ENCODE measurements at regions not wholly inside any gene's neighbourhood (a gene's known extent, or its start where the extent isn't known, plus 50 kb on each side); places are given as distances from the start of the nearest gene placed in this dataset.
A peak's percentile ranks its signal among the peaks of the same experiment; 100 is the strongest.

DNA sequence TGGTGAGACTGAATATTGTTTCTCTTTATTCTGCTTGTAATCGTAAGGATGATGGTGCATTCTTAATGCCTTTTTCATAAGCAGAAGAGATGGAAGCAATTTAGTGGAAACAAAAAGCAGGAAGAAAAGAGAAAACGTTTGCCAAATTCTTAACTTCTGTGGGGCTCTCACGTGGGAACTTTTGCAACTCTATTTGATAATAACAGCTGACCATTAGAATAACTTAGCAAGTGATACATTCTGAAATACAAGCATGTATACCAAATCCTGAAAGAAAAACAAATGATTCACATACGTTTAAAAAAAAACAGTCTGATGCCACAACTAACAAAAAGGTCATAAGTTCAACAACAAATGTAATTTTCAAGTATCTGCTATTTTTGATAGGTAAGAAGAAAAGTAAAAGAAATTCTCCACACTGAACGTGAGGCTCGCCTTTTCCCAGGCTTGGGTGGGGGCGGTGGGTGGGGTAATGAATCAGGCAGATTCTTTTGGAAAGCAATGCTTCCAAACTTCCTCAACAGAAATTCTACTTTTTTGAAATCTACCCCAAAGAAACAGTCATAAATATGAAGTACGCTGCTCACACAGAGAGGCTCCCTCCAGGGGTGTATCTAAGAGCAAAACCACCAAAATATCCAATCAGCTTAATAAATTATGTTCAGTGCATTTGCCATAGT lies 446.2 kb upstream of the MGMT start:
- TF ChIP-seq, protein P1, sequence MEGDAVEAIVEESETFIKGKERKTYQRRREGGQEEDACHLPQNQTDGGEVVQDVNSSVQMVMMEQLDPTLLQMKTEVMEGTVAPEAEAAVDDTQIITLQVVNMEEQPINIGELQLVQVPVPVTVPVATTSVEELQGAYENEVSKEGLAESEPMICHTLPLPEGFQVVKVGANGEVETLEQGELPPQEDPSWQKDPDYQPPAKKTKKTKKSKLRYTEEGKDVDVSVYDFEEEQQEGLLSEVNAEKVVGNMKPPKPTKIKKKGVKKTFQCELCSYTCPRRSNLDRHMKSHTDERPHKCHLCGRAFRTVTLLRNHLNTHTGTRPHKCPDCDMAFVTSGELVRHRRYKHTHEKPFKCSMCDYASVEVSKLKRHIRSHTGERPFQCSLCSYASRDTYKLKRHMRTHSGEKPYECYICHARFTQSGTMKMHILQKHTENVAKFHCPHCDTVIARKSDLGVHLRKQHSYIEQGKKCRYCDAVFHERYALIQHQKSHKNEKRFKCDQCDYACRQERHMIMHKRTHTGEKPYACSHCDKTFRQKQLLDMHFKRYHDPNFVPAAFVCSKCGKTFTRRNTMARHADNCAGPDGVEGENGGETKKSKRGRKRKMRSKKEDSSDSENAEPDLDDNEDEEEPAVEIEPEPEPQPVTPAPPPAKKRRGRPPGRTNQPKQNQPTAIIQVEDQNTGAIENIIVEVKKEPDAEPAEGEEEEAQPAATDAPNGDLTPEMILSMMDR (IDR thresholded peaks at IDR 0.05): no peak
- Histone ChIP-seq H3K27ac (no peak overlapping the region), H3K27me3 (ENCODE audit: insufficient read depth in 3 of 3, low read length in 2 of 3) (peaks cover 0 to 17% (median 4%) of the 10 kb centered on the region in 3 donors), H3K4me3 (no peak overlapping the region), H3K36me3 (ENCODE audit: insufficient read depth in 1 of 2, low read depth in 1 of 2) (no peaks in the 10 kb centered on the region), H3K4me1 (no peaks in the 10 kb centered on the region), H3K9me3 (no peaks in the 10 kb centered on the region)
- intact Hi-C loops (cut with DNase I): loop anchor here in 1 of 2 donors (10.0 kb wide), 1 partner anchor 396 kb away; no protein-coding TSS in a partner anchor
- WGBS, 3 donors: 63 to 69% (median 64%) methylated on average over 8 of the region's 8 CpGs
- DNase-seq (no peak), ATAC-seq (no peak)

DNA sequence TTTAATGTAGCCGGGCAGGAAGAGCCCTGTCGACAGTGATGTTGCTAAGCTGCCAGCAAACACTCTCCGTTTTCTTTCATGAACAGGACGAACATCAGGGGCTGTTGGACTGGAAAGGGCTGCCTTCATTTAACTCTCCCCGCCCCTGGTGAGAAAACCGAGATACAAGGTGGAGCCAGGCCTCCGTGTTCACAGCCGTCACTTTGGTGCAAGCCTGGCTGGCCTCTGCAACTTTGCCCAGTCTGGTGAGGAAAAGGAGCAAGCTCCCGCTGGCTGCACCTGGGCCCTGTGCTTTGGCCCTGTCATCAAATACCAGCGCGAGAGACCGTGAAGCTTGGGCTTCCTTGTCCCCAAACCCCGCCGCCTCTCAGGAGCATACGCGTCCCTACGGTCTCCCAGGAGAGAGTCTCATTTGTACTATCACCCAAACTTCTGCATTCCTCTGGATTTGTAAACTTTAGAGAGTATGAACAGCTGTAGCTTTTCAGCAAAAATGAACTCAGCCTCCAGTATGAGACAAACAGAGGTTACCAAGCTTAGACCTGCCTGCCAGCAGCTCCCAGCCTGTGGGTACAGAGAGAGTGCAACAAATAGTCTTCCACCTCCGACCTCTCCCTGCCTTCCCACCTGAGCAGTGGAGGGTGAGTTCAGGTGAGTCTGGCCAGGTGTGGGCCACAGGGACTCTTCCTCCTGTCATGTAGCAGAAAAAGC lies 445.3 kb upstream of the MGMT start:
- DNase-seq (no peak), ATAC-seq (peak in 2 of 4 donors; percentile 20 to 29)
- TF ChIP-seq, protein P1 (IDR thresholded peaks at IDR 0.05): no peak
- Histone ChIP-seq H3K4me1 (no peaks in the 10 kb centered on the region), H3K27me3 (ENCODE audit: insufficient read depth in 3 of 3, low read length in 2 of 3) (peaks cover 0 to 15% (median 4%) of the 10 kb centered on the region in 3 donors), H3K36me3 (ENCODE audit: insufficient read depth in 1 of 2, low read depth in 1 of 2) (no peaks in the 10 kb centered on the region), H3K4me3 (no peak overlapping the region), H3K9me3 (no peaks in the 10 kb centered on the region), H3K27ac (peak overlapping the region; percentile 3)
- intact Hi-C loops (cut with DNase I): loop anchor here in 1 of 2 donors (10.0 kb wide), 1 partner anchor 397 kb away; no protein-coding TSS in a partner anchor
- 21 to 48% (median 31%) methylated on average over 18 of the region's 18 CpGs for WGBS, 3 donors

DNA sequence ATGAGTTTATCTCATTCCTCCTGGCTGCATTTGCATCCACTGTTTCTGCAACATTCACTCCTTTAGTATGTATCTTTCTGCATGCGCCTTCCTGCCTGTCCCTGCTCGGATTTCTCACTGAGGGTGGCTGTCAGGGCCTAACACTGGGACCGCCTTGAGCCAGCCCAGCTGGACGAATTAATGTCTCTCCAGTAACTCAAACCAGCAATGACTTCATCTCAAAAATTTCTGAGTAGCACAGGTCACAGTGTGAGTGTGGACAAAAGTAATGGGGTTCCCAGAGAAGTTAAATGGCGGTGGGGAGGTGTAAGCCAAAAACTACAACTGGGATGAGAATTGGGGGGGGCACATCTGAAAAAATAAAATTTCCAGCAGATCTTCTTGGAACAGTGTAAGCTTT lies 444.0 kb upstream of the MGMT start:
- TF ChIP-seq, protein P1 (IDR thresholded peaks at IDR 0.05): no peak
- H3K4me1 ChIP-seq: no peaks in the 10 kb centered on the region
- DNase-seq (peak; percentile 30 to 72), ATAC-seq (peak; percentile 37 to 70 (median 46))
- no peak overlapping the region for H3K4me3 ChIP-seq
- 50 to 64% (median 61%) methylated on average over 5 of the region's 5 CpGs for WGBS, 3 donors
- no peaks in the 10 kb centered on the region for H3K9me3 ChIP-seq
- no peaks in the 10 kb centered on the region for H3K36me3 ChIP-seq (ENCODE audit: insufficient read depth in 1 of 2, low read depth in 1 of 2)
- intact Hi-C loops (cut with DNase I): loop anchor here in 1 of 2 donors (10.0 kb wide), 1 partner anchor 398 kb away; no protein-coding TSS in a partner anchor
- peaks cover 0 to 25% (median 0%) of the 10 kb centered on the region in 3 donors for H3K27me3 ChIP-seq (ENCODE audit: insufficient read depth in 3 of 3, low read length in 2 of 3)
- H3K27ac ChIP-seq: no peak overlapping the region

DNA sequence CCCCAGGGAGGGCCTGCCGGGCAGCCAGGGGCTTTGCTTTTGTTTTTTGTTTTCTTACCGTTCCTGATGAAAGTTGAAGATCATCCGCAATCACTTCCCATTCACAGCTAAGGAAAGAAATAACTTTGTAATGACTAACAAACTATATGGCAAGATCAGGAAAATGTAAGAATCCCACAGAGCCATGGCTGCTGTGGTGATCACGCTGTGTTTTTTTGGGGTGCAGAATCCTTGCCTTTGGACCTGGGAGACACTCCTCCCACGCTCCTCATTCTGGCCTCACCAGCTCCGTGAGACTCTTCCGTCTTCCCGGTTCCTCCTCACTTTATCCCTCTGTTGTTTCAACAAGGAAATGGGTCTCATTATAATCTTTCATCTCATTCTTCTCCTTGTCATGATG lies 443.0 kb upstream of the MGMT start:
- peaks cover 0 to 31% (median 0%) of the 10 kb centered on the region in 3 donors for H3K27me3 ChIP-seq (ENCODE audit: insufficient read depth in 3 of 3, low read length in 2 of 3)
- H3K4me3 ChIP-seq: no peak overlapping the region
- H3K36me3 ChIP-seq (ENCODE audit: insufficient read depth in 1 of 2, low read depth in 1 of 2): no peaks in the 10 kb centered on the region
- DNase-seq (no peak), ATAC-seq (no peak)
- intact Hi-C loops (cut with DNase I): loop anchor here in 1 of 2 donors (10.0 kb wide), 1 partner anchor 399 kb away; no protein-coding TSS in a partner anchor
- TF ChIP-seq, protein P1 (IDR thresholded peaks at IDR 0.05): no peak
- H3K4me1 ChIP-seq: no peaks in the 10 kb centered on the region
- H3K9me3 ChIP-seq: no peaks in the 10 kb centered on the region
- no peak overlapping the region for H3K27ac ChIP-seq
- WGBS, 3 donors: 60 to 75% (median 70%) methylated on average over 8 of the region's 8 CpGs
